Activated T-helper 17 cell treated with anti-CD3 and anti-CD28 coated beads, Interleukin-2, amount 50 U/mL, for 72 hours (primary cell): ENCODE measurements at regions not wholly inside any gene's neighbourhood (a gene's known extent, or its start where the extent isn't known, plus 50 kb on each side); places are given as distances from the start of the nearest gene placed in this dataset.

Experiments used
- ATAC-seq: fragments of 150-1000 bp; cut with Tn5 transposase; replicated peaks from 2 replicates; pipeline ENCODE4 v1.10.0; 2021; ENCODE audit warnings: mild to moderate bottlenecking, moderate library complexity
- H3K27ac Mint-ChIP-seq: one replicate; pipeline ENCODE4 v1.8.0; 2022; ENCODE audit warnings: mixed read lengths
- H3K27me3 Mint-ChIP-seq: one replicate; pipeline ENCODE4 v1.8.0; 2022; ENCODE audit warnings: mixed read lengths
- H3K36me3 Mint-ChIP-seq: one replicate; pipeline ENCODE4 v1.8.0; 2022; ENCODE audit warnings: low read depth, mild to moderate bottlenecking, mixed read lengths
- H3K4me1 Mint-ChIP-seq: one replicate; pipeline ENCODE4 v1.8.0; 2022; ENCODE audit warnings: mixed read lengths
- H3K4me3 Mint-ChIP-seq: one replicate; pipeline ENCODE4 v1.8.0; 2022; ENCODE audit warnings: mild to moderate bottlenecking, mixed read lengths
- H3K9me3 Mint-ChIP-seq: one replicate; pipeline ENCODE4 v1.8.0; 2022; ENCODE audit warnings: mixed read lengths

GRCh38 chr15:67976506-67977073 lies 77.5 kb upstream of the PIAS1 start:
- no peak for ATAC-seq

DNA sequence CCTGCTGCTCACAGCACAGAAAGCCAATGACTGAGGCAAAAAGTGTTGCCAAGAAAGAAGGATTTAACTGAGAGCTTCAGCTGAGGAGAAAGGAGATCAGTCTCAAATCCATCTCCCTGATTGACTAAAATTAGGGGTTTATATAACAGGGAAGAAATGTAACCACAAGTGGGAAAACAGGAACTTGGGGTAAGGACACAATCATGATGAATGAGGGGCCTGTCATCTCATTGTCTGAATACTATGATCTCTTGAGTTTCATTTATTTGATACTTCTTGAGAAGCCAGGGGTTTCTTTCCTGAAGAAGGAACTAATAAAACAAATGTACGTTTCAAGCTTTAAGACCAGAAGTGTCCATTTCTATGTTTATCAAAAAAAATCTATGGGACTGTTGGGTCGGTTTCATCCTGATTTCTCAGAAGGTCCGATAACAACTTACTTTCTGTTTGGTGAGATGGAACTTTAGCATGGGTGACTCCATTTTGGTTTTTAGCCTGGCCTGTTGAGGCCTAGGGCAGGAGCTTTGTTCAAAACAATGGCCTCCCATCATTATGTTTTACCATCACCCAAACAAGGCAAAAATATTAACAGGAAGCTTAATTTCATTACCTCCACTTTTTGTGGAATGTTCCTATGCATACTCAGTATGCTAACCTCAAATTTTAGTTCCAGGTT lies 76.6 kb upstream of the PIAS1 start:
- Mint-ChIP-seq H3K27me3 (peaks cover 6% of the 10 kb centered on the region), H3K4me1 (no peaks in the 10 kb centered on the region), H3K9me3 (no peaks in the 10 kb centered on the region), H3K27ac (no peak overlapping the region), H3K4me3 (no peak overlapping the region), H3K36me3 (no peaks in the 10 kb centered on the region)
- no peak for ATAC-seq

More at GRCh38 chr15:67976506-67977073, 77.5 kb upstream of the PIAS1 start:
- Mint-ChIP-seq H3K4me3 (no peak overlapping the region), H3K36me3 (no peaks in the 10 kb centered on the region), H3K9me3 (no peaks in the 10 kb centered on the region), H3K27ac (no peak overlapping the region), H3K27me3 (peaks cover 9% of the 10 kb centered on the region), H3K4me1 (no peaks in the 10 kb centered on the region)

DNA sequence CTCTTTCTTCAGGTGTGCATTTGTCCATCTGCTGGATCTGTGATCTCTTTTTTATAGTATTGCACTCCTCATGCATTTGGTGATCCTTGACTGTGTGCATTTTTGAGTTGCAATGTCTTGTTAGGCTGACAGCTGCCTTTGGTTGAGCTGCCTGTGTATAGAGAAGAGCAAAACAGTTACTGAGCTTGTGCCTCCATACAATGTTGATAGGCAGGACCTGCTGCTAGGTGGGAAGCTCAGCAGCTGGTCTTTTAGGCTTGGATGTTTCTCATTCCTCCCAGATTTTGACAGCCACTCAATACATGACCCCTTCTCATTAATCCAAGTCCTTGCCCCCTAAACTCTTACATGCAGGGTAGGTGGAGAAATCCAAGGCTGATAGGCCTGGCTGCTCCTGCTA lies 74.8 kb upstream of the PIAS1 start:
- no peak overlapping the region for H3K4me3 Mint-ChIP-seq
- no peak overlapping the region for H3K27ac Mint-ChIP-seq
- no peaks in the 10 kb centered on the region for H3K36me3 Mint-ChIP-seq
- no peaks in the 10 kb centered on the region for H3K9me3 Mint-ChIP-seq
- H3K27me3 Mint-ChIP-seq: no peaks in the 10 kb centered on the region
- no peak for ATAC-seq
- no peaks in the 10 kb centered on the region for H3K4me1 Mint-ChIP-seq

- no peaks in the 10 kb centered on the region for H3K9me3 Mint-ChIP-seq
- no peak overlapping the region for H3K4me3 Mint-ChIP-seq
- no peaks in the 10 kb centered on the region for H3K36me3 Mint-ChIP-seq
- no peak overlapping the region for H3K27ac Mint-ChIP-seq
- no peaks in the 10 kb centered on the region for H3K4me1 Mint-ChIP-seq
- H3K27me3 Mint-ChIP-seq: no peaks in the 10 kb centered on the region
- ATAC-seq: no peak
Observed at GRCh38 chr15:67980171-67980570, 73.9 kb upstream of the PIAS1 start.

DNA sequence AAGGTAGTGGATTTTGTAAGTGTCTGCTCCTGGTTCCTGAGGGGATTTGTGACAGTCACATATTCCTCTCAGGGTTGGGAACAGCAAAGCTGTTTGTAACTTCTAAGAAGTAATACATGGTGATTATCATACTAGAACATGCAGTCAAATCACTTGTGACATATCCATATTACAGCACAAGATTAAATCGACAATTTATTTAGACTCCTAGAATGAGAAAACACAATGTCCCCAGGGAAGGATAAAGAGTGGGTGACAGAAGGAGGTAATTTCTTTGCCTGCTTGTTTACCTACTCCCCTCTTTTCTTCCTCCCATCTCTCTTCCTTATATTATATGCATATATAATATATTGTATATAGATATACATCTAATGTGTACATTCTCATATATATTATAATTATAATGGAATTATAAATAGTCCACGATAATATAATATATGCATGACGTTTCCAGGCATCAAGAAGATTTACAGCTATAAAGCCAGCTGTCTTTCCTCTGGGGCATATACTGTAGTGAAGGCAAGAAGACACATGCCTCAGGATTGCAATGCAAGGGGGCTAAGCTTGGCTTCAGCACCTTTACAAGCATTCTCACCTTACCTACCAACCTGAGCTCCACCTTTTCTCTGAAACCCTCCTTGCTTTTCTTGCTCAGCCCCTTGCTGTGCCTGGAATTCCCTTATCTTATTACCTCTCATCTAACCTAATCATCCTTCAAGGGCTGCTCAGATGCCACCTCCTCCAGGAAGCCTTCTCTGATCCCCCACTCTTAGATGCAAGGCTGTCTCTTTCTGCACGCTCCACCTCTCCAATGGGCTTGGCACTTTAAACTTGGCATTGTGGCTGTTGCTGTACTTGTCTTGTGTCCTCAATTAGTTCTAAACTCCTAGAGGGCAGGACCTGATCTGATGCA lies 73.1 kb upstream of the PIAS1 start:
- Mint-ChIP-seq H3K4me1 (no peaks in the 10 kb centered on the region), H3K27ac (no peak overlapping the region), H3K9me3 (no peaks in the 10 kb centered on the region), H3K27me3 (no peaks in the 10 kb centered on the region), H3K36me3 (no peaks in the 10 kb centered on the region), H3K4me3 (no peak overlapping the region)
- no peak for ATAC-seq

DNA sequence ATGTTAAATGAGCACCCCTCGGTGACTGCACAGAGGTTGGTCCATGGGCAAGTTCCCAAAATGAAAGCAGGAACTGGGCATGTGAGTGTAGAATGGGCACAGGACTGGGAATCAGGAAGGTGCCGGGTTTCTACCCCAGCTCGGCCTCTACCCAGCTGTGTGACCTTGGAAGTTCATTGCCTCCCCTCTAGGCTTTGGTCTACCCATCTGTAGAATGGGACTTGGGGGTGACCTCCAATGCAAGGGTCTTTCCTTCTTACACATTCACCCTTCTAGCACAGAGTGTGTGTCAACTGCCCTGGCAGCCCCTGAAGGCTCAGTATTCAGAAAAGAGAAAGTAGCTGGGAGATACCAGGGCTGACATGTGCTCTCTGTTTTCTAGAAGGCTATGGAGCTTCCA lies 72.3 kb upstream of the PIAS1 start:
- H3K27me3 Mint-ChIP-seq: no peaks in the 10 kb centered on the region
- H3K27ac Mint-ChIP-seq: no peak overlapping the region
- H3K36me3 Mint-ChIP-seq: no peaks in the 10 kb centered on the region
- no peak overlapping the region for H3K4me3 Mint-ChIP-seq
- H3K9me3 Mint-ChIP-seq: no peaks in the 10 kb centered on the region
- no peaks in the 10 kb centered on the region for H3K4me1 Mint-ChIP-seq
- no peak for ATAC-seq

- Mint-ChIP-seq H3K36me3 (no peaks in the 10 kb centered on the region), H3K4me3 (no peak overlapping the region), H3K4me1 (no peaks in the 10 kb centered on the region), H3K27me3 (peaks cover 7% of the 10 kb centered on the region), H3K27ac (no peak overlapping the region), H3K9me3 (no peaks in the 10 kb centered on the region)
- no peak for ATAC-seq
Observed at GRCh38 chr15:67991706-67992105, 62.4 kb upstream of the PIAS1 start.

DNA sequence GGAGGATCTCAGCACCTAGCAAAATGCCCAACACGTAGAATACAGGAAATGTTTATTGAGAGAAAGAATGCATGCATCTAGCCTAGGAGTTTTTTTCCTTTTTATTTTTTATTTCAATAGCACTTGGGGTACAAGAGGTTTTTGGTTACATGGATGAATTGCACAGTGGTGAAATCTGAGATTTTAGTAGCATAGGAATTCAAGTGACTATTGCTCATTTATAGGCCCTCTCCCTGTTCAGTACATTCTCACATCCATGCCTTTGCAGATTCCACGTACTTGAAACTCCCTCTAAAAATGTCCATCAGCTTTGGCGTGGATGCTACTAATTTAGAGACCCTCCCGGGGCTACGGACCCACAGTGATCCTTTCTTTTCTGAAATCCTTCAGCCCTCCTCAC lies 61.7 kb upstream of the PIAS1 start:
- no peak overlapping the region for H3K27ac Mint-ChIP-seq
- no peaks in the 10 kb centered on the region for H3K4me1 Mint-ChIP-seq
- H3K9me3 Mint-ChIP-seq: no peaks in the 10 kb centered on the region
- H3K36me3 Mint-ChIP-seq: no peaks in the 10 kb centered on the region
- peaks cover 7% of the 10 kb centered on the region for H3K27me3 Mint-ChIP-seq
- no peak for ATAC-seq
- H3K4me3 Mint-ChIP-seq: no peak overlapping the region

- no peak for ATAC-seq
- peaks cover 7% of the 10 kb centered on the region for H3K27me3 Mint-ChIP-seq
- H3K27ac Mint-ChIP-seq: no peak overlapping the region
- no peaks in the 10 kb centered on the region for H3K36me3 Mint-ChIP-seq
- no peaks in the 10 kb centered on the region for H3K4me1 Mint-ChIP-seq
- no peak overlapping the region for H3K4me3 Mint-ChIP-seq
- H3K9me3 Mint-ChIP-seq: no peaks in the 10 kb centered on the region
Observed at GRCh38 chr15:67992834-67993233, 61.3 kb upstream of the PIAS1 start.

DNA sequence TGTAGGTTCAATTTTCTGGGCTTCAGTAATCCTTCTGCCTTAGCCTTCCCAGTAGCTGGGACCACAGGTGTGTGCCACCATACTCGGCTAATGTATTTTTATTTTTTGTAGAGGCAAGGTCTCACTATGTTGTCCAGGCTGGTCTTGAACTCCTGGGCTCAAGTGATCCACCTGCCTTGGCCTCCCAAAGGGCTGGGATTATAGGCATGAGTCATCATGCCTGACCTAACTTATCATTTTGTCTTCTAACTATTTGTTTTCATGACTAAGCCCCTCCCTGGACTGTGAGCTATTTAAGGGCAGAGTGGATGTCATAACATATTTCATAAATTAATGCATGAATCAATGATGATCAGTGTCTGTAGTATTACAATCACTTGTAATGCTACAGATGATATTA lies 56.1 kb upstream of the PIAS1 start:
- no peak overlapping the region for H3K4me3 Mint-ChIP-seq
- no peak for ATAC-seq
- H3K9me3 Mint-ChIP-seq: no peaks in the 10 kb centered on the region
- no peaks in the 10 kb centered on the region for H3K4me1 Mint-ChIP-seq
- H3K27ac Mint-ChIP-seq: no peak overlapping the region
- no peaks in the 10 kb centered on the region for H3K36me3 Mint-ChIP-seq
- peaks cover 3% of the 10 kb centered on the region for H3K27me3 Mint-ChIP-seq

GRCh38 chr15:67998599-67999133 lies 55.4 kb upstream of the PIAS1 start:
- no peak overlapping the region for H3K27ac Mint-ChIP-seq
- no peaks in the 10 kb centered on the region for H3K4me1 Mint-ChIP-seq
- no peaks in the 10 kb centered on the region for H3K36me3 Mint-ChIP-seq
- H3K27me3 Mint-ChIP-seq: peaks cover 3% of the 10 kb centered on the region
- no peak for ATAC-seq
- H3K4me3 Mint-ChIP-seq: no peak overlapping the region
- no peaks in the 10 kb centered on the region for H3K9me3 Mint-ChIP-seq

GRCh38 chr15:67999320-68000100 lies 54.6 kb upstream of the PIAS1 start:
- peaks cover 3% of the 10 kb centered on the region for H3K9me3 Mint-ChIP-seq
- H3K36me3 Mint-ChIP-seq: no peaks in the 10 kb centered on the region
- no peaks in the 10 kb centered on the region for H3K4me1 Mint-ChIP-seq
- no peak overlapping the region for H3K4me3 Mint-ChIP-seq
- H3K27me3 Mint-ChIP-seq: peaks cover 8% of the 10 kb centered on the region
- no peak overlapping the region for H3K27ac Mint-ChIP-seq
- ATAC-seq: no peak

- no peak overlapping the region for H3K4me3 Mint-ChIP-seq
- H3K9me3 Mint-ChIP-seq: peaks cover 3% of the 10 kb centered on the region
- H3K27ac Mint-ChIP-seq: no peak overlapping the region
- H3K36me3 Mint-ChIP-seq: no peaks in the 10 kb centered on the region
- peaks cover 8% of the 10 kb centered on the region for H3K27me3 Mint-ChIP-seq
- no peaks in the 10 kb centered on the region for H3K4me1 Mint-ChIP-seq
- ATAC-seq: no peak
Observed at GRCh38 chr15:68000754-68001153, 53.4 kb upstream of the PIAS1 start.

GRCh38 chr15:68001811-68002210 lies 52.3 kb upstream of the PIAS1 start:
- Mint-ChIP-seq H3K9me3 (peaks cover 3% of the 10 kb centered on the region), H3K4me3 (no peak overlapping the region), H3K36me3 (no peaks in the 10 kb centered on the region), H3K27ac (no peak overlapping the region), H3K27me3 (peaks cover 8% of the 10 kb centered on the region), H3K4me1 (no peaks in the 10 kb centered on the region)
- ATAC-seq: no peak
